ENCODE measurements at regions not wholly inside any gene's neighbourhood (a gene's known extent, or its start where the extent isn't known, plus 50 kb on each side); places are given as distances from the start of the nearest gene placed in this dataset.

GRCh38 chr5:100175346-100175745, 359.8 kb upstream of the FAM174A start:
- Histone ChIP-seq H2AFZ (ENCODE audit: low read depth) (no peak overlapping the region), H3K27ac (ENCODE audit: low read depth in 2 of 2, low read length in 1 of 2) (no peak overlapping the region), H3K36me3 (replicated peaks in 1 of 2; ENCODE audit: control insufficient read depth in 1 of 2, insufficient read depth in 2 of 2, low read length in 1 of 2) (no peaks in the 10 kb centered on the region), H4K20me1 (ENCODE audit: insufficient read depth) (no peaks in the 10 kb centered on the region), H3K4me1 (ENCODE audit: control insufficient read depth in 1 of 2, insufficient read depth in 2 of 2, low read depth in 1 of 2, low read length in 1 of 2) (no peaks in the 10 kb centered on the region), H3K9me3 (no peaks in the 10 kb centered on the region), H3K79me2 (ENCODE audit: insufficient read depth) (no peaks in the 10 kb centered on the region), H3K27me3 (ENCODE audit: insufficient read depth) (no peaks in the 10 kb centered on the region), H3F3A (replicated peaks; ENCODE audit: insufficient read depth) (no peaks in the 10 kb centered on the region), H3K9me2 (no peaks in the 10 kb centered on the region), H3K4me3 (ENCODE audit: low read depth in 2 of 2, low read length in 1 of 2) (no peak overlapping the region), H3K4me2 (no peak overlapping the region), H3K9ac (no peak overlapping the region)
- 0% methylated on average over 1 of the region's 1 CpG for WGBS (ENCODE audit: low lambda C conversion rate)
- CTCF ChIA-PET, result no interaction called here
- no peak for DNase-seq
- TF ChIP-seq TAF1 (IDR thresholded peaks at IDR 0.05; ENCODE audit: borderline replicate concordance, low read depth, low read length) (no peak), SMC3 (IDR thresholded peaks at IDR 0.05; ENCODE audit: low read depth, low read length) (no peak), EP300 (IDR thresholded peaks at IDR 0.05; ENCODE audit: borderline replicate concordance in 1 of 2, low read depth in 1 of 2, low read length in 1 of 2) (no peak), MXI1 (IDR thresholded peaks at IDR 0.05; ENCODE audit: low read depth, low read length) (no peak), RAD21 (IDR thresholded peaks at IDR 0.05; ENCODE audit: low read length) (no peak), REST (IDR thresholded peaks at IDR 0.05; ENCODE audit: low read depth, low read length) (no peak), MAX (IDR thresholded peaks at IDR 0.05; ENCODE audit: low read depth) (no peak)
- TF ChIP-seq, protein P1, sequence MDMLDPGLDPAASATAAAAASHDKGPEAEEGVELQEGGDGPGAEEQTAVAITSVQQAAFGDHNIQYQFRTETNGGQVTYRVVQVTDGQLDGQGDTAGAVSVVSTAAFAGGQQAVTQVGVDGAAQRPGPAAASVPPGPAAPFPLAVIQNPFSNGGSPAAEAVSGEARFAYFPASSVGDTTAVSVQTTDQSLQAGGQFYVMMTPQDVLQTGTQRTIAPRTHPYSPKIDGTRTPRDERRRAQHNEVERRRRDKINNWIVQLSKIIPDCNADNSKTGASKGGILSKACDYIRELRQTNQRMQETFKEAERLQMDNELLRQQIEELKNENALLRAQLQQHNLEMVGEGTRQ (IDR thresholded peaks at IDR 0.05; ENCODE audit: borderline replicate concordance, low read depth, low read length), result no peak
- POLR2A ChIA-PET, result no interaction called here

DNA sequence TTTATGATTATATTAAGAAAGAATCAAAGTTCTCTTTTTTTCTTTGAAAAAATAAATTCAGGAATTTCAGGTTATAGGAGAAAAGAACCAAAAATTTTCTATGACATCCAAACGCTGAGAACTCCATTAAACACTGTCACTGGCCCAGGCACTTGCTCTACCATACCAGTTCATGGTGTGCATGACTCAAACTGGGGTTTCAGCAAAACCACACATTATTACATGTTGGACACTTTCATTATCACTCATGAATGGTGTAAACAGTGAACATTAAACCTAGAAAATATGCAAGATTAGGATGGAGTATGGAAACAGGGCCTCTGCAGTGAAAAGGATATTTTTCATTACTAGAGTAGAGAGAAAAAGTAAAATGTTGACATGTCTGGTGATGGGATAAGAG, 369.9 kb upstream of the FAM174A start:
- Histone ChIP-seq H3K4me1 (ENCODE audit: control insufficient read depth in 1 of 2, insufficient read depth in 2 of 2, low read depth in 1 of 2, low read length in 1 of 2) (no peaks in the 10 kb centered on the region), H2AFZ (ENCODE audit: low read depth) (no peak overlapping the region), H4K20me1 (ENCODE audit: insufficient read depth) (no peaks in the 10 kb centered on the region), H3K9me3 (no peaks in the 10 kb centered on the region), H3K4me2 (no peak overlapping the region), H3K79me2 (ENCODE audit: insufficient read depth) (no peaks in the 10 kb centered on the region), H3F3A (replicated peaks; ENCODE audit: insufficient read depth) (no peaks in the 10 kb centered on the region), H3K4me3 (ENCODE audit: low read depth in 2 of 2, low read length in 1 of 2) (no peak overlapping the region), H3K9me2 (no peaks in the 10 kb centered on the region), H3K27me3 (ENCODE audit: insufficient read depth) (no peaks in the 10 kb centered on the region), H3K9ac (no peak overlapping the region), H3K36me3 (replicated peaks in 1 of 2; ENCODE audit: control insufficient read depth in 1 of 2, insufficient read depth in 2 of 2, low read length in 1 of 2) (no peaks in the 10 kb centered on the region), H3K27ac (ENCODE audit: low read depth in 2 of 2, low read length in 1 of 2) (no peak overlapping the region)
- no peak for DNase-seq
- 0% methylated on average over 1 of the region's 1 CpG for WGBS (ENCODE audit: low lambda C conversion rate)
- ChIA-PET CTCF (no interaction called here), POLR2A (no interaction called here)
- TF ChIP-seq NRF1 (IDR thresholded peaks at IDR 0.05; ENCODE audit: low read depth, low read length), result no peak
- TF ChIP-seq PBX3 (IDR thresholded peaks at IDR 0.05), result no peak
- no peak for TF ChIP-seq JUND (IDR thresholded peaks at IDR 0.05)
- TF ChIP-seq FOXM1 (IDR thresholded peaks at IDR 0.05; ENCODE audit: low read depth), result no peak
- TF ChIP-seq POLR2AphosphoS5 (IDR thresholded peaks at IDR 0.05; ENCODE audit: low read depth, low read length), result no peak
- TF ChIP-seq MEF2A (IDR thresholded peaks at IDR 0.05; ENCODE audit: borderline replicate concordance, low read depth), result no peak
- TF ChIP-seq RFX5 (IDR thresholded peaks at IDR 0.05; ENCODE audit: low read length), result no peak
- TF ChIP-seq IRF3 (IDR thresholded peaks at IDR 0.05; ENCODE audit: low read depth, low read length), result no peak
- no peak for TF ChIP-seq REST (IDR thresholded peaks at IDR 0.05; ENCODE audit: low read depth, low read length)

Measured in SK-N-SH (cell line).